PC-3 (cell line): ENCODE measurements at regions not wholly inside any gene's neighbourhood (a gene's known extent, or its start where the extent isn't known, plus 50 kb on each side); places are given as distances from the start of the nearest gene placed in this dataset.
A peak's percentile ranks its signal among the peaks of the same experiment; 100 is the strongest.
"Not testable (repeated sequence)": the region's sequence is repeated elsewhere in the genome, so short reads cannot be mapped to it uniquely, and the experiment has no call there.

Experiments
- ATAC-seq: fragments of 200-7000 bp; cut with Tn5 transposase; 2 replicates; pipeline ENCODE4 v1.9.1; 2020; ENCODE audit warnings: mild to moderate bottlenecking, moderate library complexity
- BruUV-seq: library from RNA; stranded (reverse); fragments of 400-500 nt; replicated peaks from 2 replicates; lab custom pipeline; 2021; lab: Mats Ljungman, UMichigan
- CTCF ChIA-PET: fragments of 300-600 bp; sonication (Branson Sonifier 250); formaldehyde crosslinking; loops from one replicate; lab custom pipeline; 2022; ENCODE audit warnings: antibody characterized with exemption; lab: Charles Lee
- POLR2A ChIA-PET: fragments of 300-600 bp; sonication (Branson Sonifier 250); formaldehyde crosslinking; loops from one replicate; lab custom pipeline; 2022; ENCODE audit warnings: antibody characterized with exemption; ENCODE audit not compliant: unreplicated experiment; lab: Charles Lee
- DNase-seq: peaks from one replicate; pipeline ENCODE4 v3.0.0-alpha.2; 2015
- H2AFZ ChIP-seq: fragments of 300-600 bp; sonication (generic); 2 replicates; pipeline ENCODE4 v1.6.0; 2016; ENCODE audit warnings: antibody characterized with exemption, low read length
- H3F3A ChIP-seq: fragments of 300-600 bp; sonication (generic); one replicate; pipeline ENCODE4 v1.6.0; 2017; ENCODE audit warnings: antibody characterized with exemption, low read length, control low read depth, mild to moderate bottlenecking; ENCODE audit not compliant: unreplicated experiment
- H3K27ac ChIP-seq: fragments of 300-600 bp; sonication (generic); 2 replicates; pipeline ENCODE4 v1.5.1; 2016; ENCODE audit warnings: mild to moderate bottlenecking, low read length
- H3K27me3 ChIP-seq: fragments of 300-600 bp; sonication (generic); 2 replicates; pipeline ENCODE4 v1.6.1; 2016; ENCODE audit warnings: low read length, mixed read lengths
- H3K36me3 ChIP-seq: fragments of 300-600 bp; sonication (generic); 2 replicates; pipeline ENCODE4 v1.6.1; 2016; ENCODE audit warnings: low read depth, mixed run types, low read length, mixed read lengths
- H3K4me1 ChIP-seq: fragments of 300-600 bp; sonication (generic); 2 replicates; pipeline ENCODE4 v1.5.1; 2016; ENCODE audit warnings: low read length; ENCODE audit not compliant: insufficient read depth
- H3K4me2 ChIP-seq: fragments of 300-600 bp; sonication (generic); 2 replicates; pipeline ENCODE4 v1.6.0; 2016; ENCODE audit warnings: low read length
- H3K4me3 ChIP-seq: fragments of 300-600 bp; sonication (generic); 2 replicates; pipeline ENCODE4 v1.5.1; 2016; ENCODE audit warnings: mild to moderate bottlenecking, low read length, mixed read lengths
- H3K79me2 ChIP-seq: fragments of 300-600 bp; sonication (generic); 2 replicates; pipeline ENCODE4 v1.6.1; 2017; ENCODE audit warnings: low read length, mixed read lengths
- H3K9ac ChIP-seq: fragments of 300-600 bp; sonication (generic); 2 replicates; pipeline ENCODE4 v1.6.0; 2016; ENCODE audit warnings: mild to moderate bottlenecking, low read length
- H3K9me2 ChIP-seq: fragments of 300-600 bp; sonication (generic); replicated peaks from 2 replicates; pipeline ENCODE4 v1.6.1; 2016; ENCODE audit warnings: mixed run types, low read length, mixed read lengths
- H3K9me3 ChIP-seq: fragments of 300-600 bp; sonication (generic); 2 replicates; pipeline ENCODE4 v1.6.1; 2016; ENCODE audit warnings: low read length, mixed read lengths
- H4K20me1 ChIP-seq: fragments of 300-600 bp; sonication (generic); 2 replicates; pipeline ENCODE4 v1.6.1; 2016; ENCODE audit warnings: low read length, mixed read lengths
- intact Hi-C: fragments of 100-400 bp; cut with micrococcal nuclease; formaldehyde crosslinking; loops from 2 replicates; pipeline ENCODE4 v1.9.0; 2023

- H3K4me1 ChIP-seq, H4K20me1 ChIP-seq, intact Hi-C loops, H3F3A ChIP-seq, H3K9ac ChIP-seq, H3K4me2 ChIP-seq, H3K9me3 ChIP-seq, H3K36me3 ChIP-seq, H3K27ac ChIP-seq, H3K27me3 ChIP-seq, BruUV-seq, H2AFZ ChIP-seq, H3K4me3 ChIP-seq, H3K9me2 ChIP-seq, POLR2A ChIA-PET, CTCF ChIA-PET, H3K79me2 ChIP-seq, DNase-seq, ATAC-seq: not testable (repeated sequence)
These were observed 115.9 kb downstream of the NPIPA5 start for GRCh38 chr16:15262212-15262611.

GRCh38 chr16:15247971-15248370 is 130.1 kb downstream of the NPIPA5 start:
- H3K9me2 ChIP-seq, H3K9me3 ChIP-seq, DNase-seq, H3K36me3 ChIP-seq, BruUV-seq, ATAC-seq, H2AFZ ChIP-seq, H3K27me3 ChIP-seq, POLR2A ChIA-PET, H3K27ac ChIP-seq, H3K9ac ChIP-seq, intact Hi-C loops, CTCF ChIA-PET, H3K4me3 ChIP-seq, H3F3A ChIP-seq, H3K4me2 ChIP-seq, H3K79me2 ChIP-seq, H4K20me1 ChIP-seq, H3K4me1 ChIP-seq: not testable (repeated sequence)

GRCh38 chr16:15236674-15237323 is 141.3 kb downstream of the NPIPA5 start:
- ATAC-seq, BruUV-seq: not testable (repeated sequence)

GRCh38 chr16:15235140-15235539 is 141.1 kb upstream of the RRN3 start:
- POLR2A ChIA-PET, H3K4me2 ChIP-seq, H3F3A ChIP-seq, H3K27me3 ChIP-seq, H3K27ac ChIP-seq, intact Hi-C loops, H3K36me3 ChIP-seq, ATAC-seq, H3K4me1 ChIP-seq, H3K4me3 ChIP-seq, H4K20me1 ChIP-seq, H3K9me2 ChIP-seq, H3K79me2 ChIP-seq, CTCF ChIA-PET, H3K9me3 ChIP-seq, H2AFZ ChIP-seq, DNase-seq, H3K9ac ChIP-seq: not testable (repeated sequence)
- TSS peak; percentile 56 for BruUV-seq

More at GRCh38 chr16:15236674-15237323, 141.3 kb downstream of the NPIPA5 start:
- intact Hi-C loops, H3K79me2 ChIP-seq, CTCF ChIA-PET, H3K4me3 ChIP-seq, H4K20me1 ChIP-seq, DNase-seq, H3K9ac ChIP-seq, H3K27me3 ChIP-seq, H3K4me1 ChIP-seq, H3K9me2 ChIP-seq, H3F3A ChIP-seq, POLR2A ChIA-PET, H3K4me2 ChIP-seq, H3K36me3 ChIP-seq, H3K9me3 ChIP-seq, H3K27ac ChIP-seq, H2AFZ ChIP-seq: not testable (repeated sequence)

- POLR2A ChIA-PET, DNase-seq, H3K27ac ChIP-seq, H2AFZ ChIP-seq, H3K9ac ChIP-seq, H3K36me3 ChIP-seq, H3K9me2 ChIP-seq, ATAC-seq, BruUV-seq, intact Hi-C loops, H3K4me1 ChIP-seq, H3K79me2 ChIP-seq, H3F3A ChIP-seq, H4K20me1 ChIP-seq, H3K4me3 ChIP-seq, H3K27me3 ChIP-seq, H3K4me2 ChIP-seq, H3K9me3 ChIP-seq, CTCF ChIA-PET: not testable (repeated sequence)
These were observed 140.6 kb upstream of the RRN3 start for GRCh38 chr16:15234702-15235101.

- H3K9me3 ChIP-seq, H3K4me2 ChIP-seq, intact Hi-C loops, DNase-seq, CTCF ChIA-PET, BruUV-seq, H3K9me2 ChIP-seq, H3K27ac ChIP-seq, ATAC-seq, H2AFZ ChIP-seq, POLR2A ChIA-PET, H3K27me3 ChIP-seq, H3K9ac ChIP-seq, H3F3A ChIP-seq, H3K4me1 ChIP-seq, H3K36me3 ChIP-seq, H4K20me1 ChIP-seq, H3K79me2 ChIP-seq, H3K4me3 ChIP-seq: not testable (repeated sequence)
These were observed 136.4 kb upstream of the RRN3 start for GRCh38 chr16:15230432-15230831.

- CTCF ChIA-PET, BruUV-seq, H3K4me3 ChIP-seq, H3K9me2 ChIP-seq, H3K9ac ChIP-seq, H3K4me1 ChIP-seq, H2AFZ ChIP-seq, H3K27ac ChIP-seq, ATAC-seq, H4K20me1 ChIP-seq, DNase-seq, H3K27me3 ChIP-seq, H3K36me3 ChIP-seq, H3F3A ChIP-seq, H3K4me2 ChIP-seq, POLR2A ChIA-PET, intact Hi-C loops, H3K9me3 ChIP-seq, H3K79me2 ChIP-seq: not testable (repeated sequence)
These were observed 135.6 kb upstream of the RRN3 start for GRCh38 chr16:15229661-15230060.
